NCI-H748 (cell line): ENCODE measurements at regions not wholly inside any gene's neighbourhood (a gene's known extent, or its start where the extent isn't known, plus 50 kb on each side); places are given as distances from the start of the nearest gene placed in this dataset.
"Not testable (repeated sequence)": the region's sequence is repeated elsewhere in the genome, so short reads cannot be mapped to it uniquely, and the experiment has no call there.

Source experiments
- DNase-seq: peaks from one replicate; lab custom pipeline; 2025; ENCODE audit not compliant: unreplicated experiment; lab: John Stamatoyannopoulos, UW

GRCh38 chr9:101881508-101881907, 143.1 kb upstream of the GRIN3A start:
- DNase-seq, result no peak

DNA sequence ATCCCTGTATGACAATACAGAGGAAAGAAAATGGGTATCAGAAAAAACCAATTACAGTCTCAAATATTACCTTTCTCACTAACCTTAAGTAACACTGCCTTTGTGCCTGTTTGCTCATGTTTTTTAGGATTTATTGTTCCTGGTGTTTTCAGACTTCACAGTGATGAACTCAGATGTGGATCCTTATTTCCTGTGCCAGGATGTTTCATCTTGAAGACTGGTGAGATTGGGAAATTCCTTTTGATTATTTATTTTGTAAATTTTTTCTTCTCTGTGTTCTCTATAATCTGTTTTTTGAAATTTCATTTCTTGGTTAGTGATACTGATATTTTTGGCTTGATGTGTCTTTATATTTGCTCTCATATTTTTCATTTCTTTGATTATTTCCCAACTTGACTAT, 142.4 kb upstream of the GRIN3A start:
- no peak for DNase-seq

DNA sequence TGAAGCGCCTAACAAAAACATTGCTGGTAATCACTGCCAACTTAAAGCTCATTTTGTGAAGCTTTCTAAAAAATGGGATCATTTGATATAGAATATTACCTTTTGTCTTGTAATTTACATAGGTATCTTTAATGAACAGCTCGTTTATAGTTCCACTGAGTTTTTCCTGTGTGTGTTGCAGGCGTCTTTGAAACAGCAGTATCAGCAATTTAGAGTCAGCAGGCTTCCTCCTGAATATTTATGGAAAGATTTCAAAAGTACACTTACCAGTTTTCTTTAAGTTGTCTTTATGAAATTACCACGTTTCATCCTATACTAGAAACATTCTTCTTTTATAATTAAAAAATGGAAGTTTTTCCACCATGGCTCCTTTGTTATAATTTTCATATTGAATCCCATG, 140.3 kb upstream of the GRIN3A start:
- no peak for DNase-seq

DNA sequence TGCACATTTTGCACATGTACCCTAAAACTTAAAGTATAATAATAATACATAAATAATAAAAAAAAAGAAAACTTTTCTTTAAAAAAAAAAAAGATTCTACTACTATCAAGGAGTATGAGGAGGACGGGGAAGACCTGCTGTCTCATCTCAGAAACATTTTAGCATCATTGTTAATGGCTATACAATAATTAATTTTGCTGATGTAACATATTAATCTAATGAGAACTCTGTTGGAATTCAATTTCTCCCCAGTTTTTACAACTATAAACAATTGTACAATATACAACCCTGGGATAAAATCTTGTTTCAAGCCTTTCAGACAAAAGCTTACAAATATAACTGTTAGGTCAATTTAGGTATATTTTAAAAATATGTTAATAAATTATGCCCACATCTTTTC, 139.0 kb upstream of the GRIN3A start:
- no peak for DNase-seq

DNA sequence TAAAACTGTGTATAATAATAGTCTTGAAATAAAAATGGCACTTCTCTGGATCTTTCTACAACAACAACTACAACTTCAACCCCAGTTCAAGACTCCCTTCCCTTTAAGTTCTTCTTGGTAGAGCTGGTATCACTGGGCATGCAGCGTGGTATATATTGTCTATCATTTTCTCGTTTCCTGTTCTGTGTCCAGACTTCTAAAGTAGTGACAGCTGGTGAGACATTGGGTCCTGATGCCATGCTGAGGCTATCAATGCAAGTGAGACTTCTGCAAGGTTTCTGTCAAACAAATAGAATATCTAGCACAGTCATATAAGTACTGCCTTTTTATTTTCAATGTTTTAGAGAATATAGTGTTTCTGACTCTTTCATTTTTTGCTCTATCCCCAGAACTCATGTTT, 123.0 kb upstream of the GRIN3A start:
- DNase-seq, result no peak

DNA sequence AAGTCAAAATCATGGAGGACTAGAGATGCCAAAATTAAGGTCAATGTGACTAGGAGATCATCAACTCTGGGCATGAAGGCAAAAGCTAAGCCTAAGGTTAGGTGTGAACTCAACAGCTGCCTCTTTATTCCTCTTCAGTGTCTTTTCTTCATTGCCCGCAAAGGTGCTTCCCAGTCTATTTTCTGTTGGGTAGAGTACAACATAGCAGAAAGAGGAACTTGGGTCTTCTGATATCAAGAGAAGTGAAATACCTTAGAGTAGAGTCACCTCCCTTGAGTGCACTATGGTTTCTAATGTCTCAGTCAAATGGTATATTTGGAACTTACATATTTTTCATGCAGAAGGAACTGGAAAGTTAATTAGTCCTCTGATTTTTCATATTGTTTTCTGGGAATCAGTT, 122.5 kb upstream of the GRIN3A start:
- DNase-seq, result no peak

- DNase-seq, result no peak
These were observed 121.2 kb upstream of the GRIN3A start for GRCh38 chr9:101859620-101860019.

DNA sequence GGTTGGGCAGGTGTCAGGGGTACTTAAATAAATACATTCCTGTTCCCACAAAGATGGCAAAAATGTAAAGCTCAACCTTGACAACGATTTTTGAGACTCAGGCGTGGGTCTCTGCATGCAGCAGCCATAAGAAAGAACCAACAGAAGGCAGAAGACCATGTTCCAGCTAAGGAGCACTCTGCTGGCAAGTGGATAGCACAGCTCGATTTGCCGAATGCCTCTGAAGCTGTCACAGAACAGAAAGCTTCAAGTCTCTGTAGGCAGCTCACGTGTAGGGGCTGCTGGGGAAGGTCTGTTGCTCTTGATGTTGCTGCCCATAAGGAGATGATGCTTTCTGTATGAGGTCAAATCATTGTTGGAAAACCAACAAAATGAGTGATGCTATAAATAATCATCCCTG, 119.6 kb upstream of the GRIN3A start:
- DNase-seq, result no peak

GRCh38 chr9:101849102-101849707, 110.8 kb upstream of the GRIN3A start:
- no peak for DNase-seq

- DNase-seq, result no peak
These were observed 110.1 kb upstream of the GRIN3A start for GRCh38 chr9:101848485-101848919.

GRCh38 chr9:101846161-101846560, 107.7 kb upstream of the GRIN3A start:
- DNase-seq, result no peak

GRCh38 chr9:101840694-101841188, 102.3 kb upstream of the GRIN3A start:
- DNase-seq, result no peak

DNA sequence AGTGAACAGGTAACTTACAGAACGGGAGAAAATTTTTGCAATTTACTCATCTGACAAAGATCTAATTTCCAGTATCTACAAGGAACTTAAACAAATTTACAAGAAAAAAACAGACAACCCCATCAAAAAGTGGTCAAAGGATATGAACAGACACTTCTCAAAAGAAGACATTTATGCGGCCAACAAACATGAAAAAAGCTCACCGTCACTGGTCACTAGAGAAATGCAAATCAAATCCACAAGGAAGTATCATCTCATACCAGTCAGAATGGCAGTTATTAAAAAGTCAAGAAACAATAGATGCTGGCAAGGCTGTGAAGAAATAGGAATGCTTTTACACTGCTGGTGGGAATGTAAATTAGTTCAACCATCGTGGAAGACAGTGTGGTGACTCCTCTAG, 100.5 kb upstream of the GRIN3A start:
- DNase-seq, result not testable (repeated sequence)

- DNase-seq, result no peak
These were observed 97.6 kb upstream of the GRIN3A start for GRCh38 chr9:101836021-101836420.

- DNase-seq, result no peak
These were observed 94.0 kb upstream of the GRIN3A start for GRCh38 chr9:101832486-101832885.

DNA sequence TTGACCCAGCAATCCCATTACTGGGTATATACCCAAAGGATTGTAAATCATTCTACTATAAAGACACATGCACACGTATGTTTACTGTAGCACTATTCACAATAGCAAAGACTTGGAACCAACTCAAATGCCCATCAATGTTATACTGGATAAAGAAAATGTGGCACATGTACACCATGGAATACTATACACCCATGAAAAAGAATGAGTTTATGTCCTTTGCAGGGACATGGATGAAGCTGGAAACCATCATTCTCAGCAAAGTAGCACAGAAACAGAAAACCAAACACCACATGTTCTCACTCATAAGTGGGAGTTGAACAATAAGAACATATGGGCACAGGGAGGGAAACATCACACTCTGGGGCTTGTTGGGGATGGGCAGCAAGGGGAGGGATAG, 83.0 kb upstream of the GRIN3A start:
- DNase-seq, result not testable (repeated sequence)

- not testable (repeated sequence) for DNase-seq
These were observed 82.5 kb upstream of the GRIN3A start for GRCh38 chr9:101820983-101821382.

DNA sequence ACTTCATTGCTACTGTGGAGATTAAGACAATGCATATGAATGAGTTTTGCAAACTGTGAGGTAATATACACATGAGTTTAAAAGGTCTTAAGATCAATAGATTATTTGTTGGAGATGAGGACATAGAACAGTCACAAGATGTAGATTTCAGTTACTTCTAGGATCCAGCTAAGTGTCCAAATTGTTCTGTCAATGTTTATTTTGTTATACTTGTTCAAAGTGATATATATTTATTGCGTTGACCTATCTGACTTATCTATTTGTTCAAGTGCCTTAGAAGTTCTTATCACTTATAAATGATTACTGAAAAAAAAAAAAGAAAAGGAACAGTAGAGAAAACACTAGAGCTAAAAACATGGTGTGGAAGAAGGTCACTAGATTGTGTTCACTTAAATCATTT, 75.6 kb upstream of the GRIN3A start:
- DNase-seq, result no peak

- not testable (repeated sequence) for DNase-seq
These were observed 69.4 kb upstream of the GRIN3A start for GRCh38 chr9:101807879-101808278.

DNA sequence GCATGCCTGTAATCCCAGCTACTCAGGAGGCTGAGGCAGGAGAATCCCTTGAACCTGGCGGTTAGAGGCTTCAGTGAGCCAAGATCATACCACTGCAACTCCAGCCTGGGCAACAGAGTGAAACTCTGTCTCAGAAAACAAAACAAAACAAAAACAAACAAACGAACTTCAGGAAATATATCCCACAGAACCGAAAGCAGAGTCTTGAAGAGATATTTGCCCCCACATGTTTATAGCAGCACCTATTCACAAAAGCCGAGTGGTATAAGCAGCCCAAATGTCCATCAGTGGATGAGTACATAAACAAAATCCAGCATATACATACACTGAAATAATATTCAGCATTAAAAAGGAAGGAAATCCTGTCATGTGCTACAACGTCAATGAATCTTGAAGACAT, 57.6 kb upstream of the GRIN3A start:
- no peak for DNase-seq

DNA sequence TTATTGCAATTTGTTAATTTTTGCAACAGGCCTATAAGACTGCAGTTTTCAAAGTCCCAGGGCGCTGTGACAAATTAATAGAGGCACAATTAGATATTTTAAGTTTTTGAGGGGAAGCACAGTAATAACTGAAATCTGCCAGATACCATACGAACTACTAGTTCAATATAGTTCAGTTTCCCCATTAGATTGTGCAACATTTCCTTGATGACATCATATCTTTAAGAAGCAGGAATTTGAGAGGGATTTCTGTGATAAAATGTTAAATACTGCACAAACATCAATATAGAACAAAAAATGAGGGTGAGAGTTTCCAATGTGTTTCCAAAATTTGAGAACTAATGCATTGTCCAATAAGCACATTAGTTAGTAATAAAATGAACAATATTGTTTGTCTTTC, 56.7 kb upstream of the GRIN3A start:
- no peak for DNase-seq

DNA sequence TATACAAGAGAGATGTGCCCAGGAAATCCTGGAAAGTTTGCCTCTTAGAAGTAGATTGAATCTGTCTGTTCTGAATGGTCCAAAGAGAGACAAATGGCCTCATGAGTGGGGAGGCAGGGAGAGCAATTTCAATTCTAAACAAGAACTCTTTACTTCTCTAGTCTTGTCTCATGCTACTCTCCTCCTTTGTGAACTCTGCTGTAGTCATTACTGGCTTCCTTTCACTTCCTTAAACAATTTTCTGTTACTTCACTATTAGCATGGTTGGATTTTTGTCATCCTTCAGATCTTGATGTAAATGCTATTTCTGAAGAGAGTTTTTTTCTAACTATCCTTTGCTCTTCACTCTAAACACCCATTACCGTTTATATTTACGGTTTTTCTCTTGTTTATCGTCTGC, 54.0 kb upstream of the GRIN3A start:
- no peak for DNase-seq

GRCh38 chr9:101791938-101792337, 53.5 kb upstream of the GRIN3A start:
- DNase-seq, result peak; percentile 79
